Fibroblast of pulmonary artery (primary cell): ENCODE measurements at regions not wholly inside any gene's neighbourhood (a gene's known extent, or its start where the extent isn't known, plus 50 kb on each side); places are given as distances from the start of the nearest gene placed in this dataset.
"Not testable (repeated sequence)": the region's sequence is repeated elsewhere in the genome, so short reads cannot be mapped to it uniquely, and the experiment has no call there.

ENCODE experiments used
- DNase-seq: peaks from one replicate; pipeline ENCODE4 v3.0.0-alpha.2; 2010; ENCODE audit warnings: low read depth
- H3K4me3 ChIP-seq: replicated peaks from 2 replicates; pipeline ENCODE4 v1.5.1; 2011; ENCODE audit warnings: low read depth, mild to moderate bottlenecking, control low read depth, low read length, moderate library complexity
- CTCF ChIP-seq: IDR thresholded peaks from 2 replicates; pipeline ENCODE4 v1.5.1; 2011; ENCODE audit warnings: mild to moderate bottlenecking, control low read depth, low read length, inconsistent platforms; ENCODE audit errors: missing control alignments

- TF ChIP-seq CTCF = no peak
- H3K4me3 ChIP-seq = no peak overlapping the region
- DNase-seq = no peak
Observed at GRCh38 chr2:77652499-77652898, 130.3 kb upstream of the LRRTM4 start.

GRCh38 chr2:77664491-77664890 lies 142.3 kb upstream of the LRRTM4 start:
- TF ChIP-seq CTCF = no peak
- DNase-seq = no peak
- no peak overlapping the region for H3K4me3 ChIP-seq

- no peak for TF ChIP-seq CTCF
- H3K4me3 ChIP-seq = no peak overlapping the region
- no peak for DNase-seq
Observed at GRCh38 chr2:77666251-77666980, 144.2 kb upstream of the LRRTM4 start.

- not testable (repeated sequence) for DNase-seq, H3K4me3 ChIP-seq
Observed at GRCh38 chr2:77684543-77685319, 162.6 kb upstream of the LRRTM4 start.

- TF ChIP-seq CTCF = no peak
- no peak overlapping the region for H3K4me3 ChIP-seq
- no peak for DNase-seq
Observed at GRCh38 chr2:77712601-77713000, 190.4 kb upstream of the LRRTM4 start.

GRCh38 chr2:77713412-77713811 lies 191.2 kb upstream of the LRRTM4 start:
- H3K4me3 ChIP-seq = no peak overlapping the region
- TF ChIP-seq CTCF = no peak
- no peak for DNase-seq

GRCh38 chr2:77720115-77720514 lies 197.9 kb upstream of the LRRTM4 start:
- H3K4me3 ChIP-seq = no peak overlapping the region
- DNase-seq = no peak
- TF ChIP-seq CTCF = no peak
